ENCODE measurements at regions not wholly inside any gene's neighbourhood (a gene's known extent, or its start where the extent isn't known, plus 50 kb on each side); places are given as distances from the start of the nearest gene placed in this dataset.

DNA sequence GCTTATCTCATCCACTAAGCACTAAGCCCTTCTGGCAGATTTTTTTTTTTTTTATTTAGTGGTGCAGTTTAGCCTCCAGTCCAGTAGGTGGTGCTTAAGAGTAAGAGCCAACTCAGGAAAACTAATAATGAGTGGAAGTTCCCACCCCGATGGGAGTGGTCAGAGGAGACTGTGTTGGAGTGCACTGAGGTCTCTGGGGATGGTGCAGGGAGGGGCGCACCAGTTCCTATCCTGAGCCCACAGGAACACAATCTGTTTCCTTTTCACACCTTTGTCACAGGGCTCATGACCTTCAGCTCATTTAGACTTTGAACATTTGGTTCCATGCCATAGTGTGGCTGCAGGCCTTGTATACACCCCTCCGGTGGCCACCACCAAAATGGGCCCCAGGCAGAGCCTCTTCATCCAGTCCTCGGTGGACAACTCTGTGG is 367.4 kb downstream of the SPRY2 start:
- Mint-ChIP-seq H3K9me3 (ENCODE audit: low read depth) (peaks cover 46% of the 10 kb centered on the region), H3K4me3 (ENCODE audit: unreplicated experiment) (no peak overlapping the region)

DNA sequence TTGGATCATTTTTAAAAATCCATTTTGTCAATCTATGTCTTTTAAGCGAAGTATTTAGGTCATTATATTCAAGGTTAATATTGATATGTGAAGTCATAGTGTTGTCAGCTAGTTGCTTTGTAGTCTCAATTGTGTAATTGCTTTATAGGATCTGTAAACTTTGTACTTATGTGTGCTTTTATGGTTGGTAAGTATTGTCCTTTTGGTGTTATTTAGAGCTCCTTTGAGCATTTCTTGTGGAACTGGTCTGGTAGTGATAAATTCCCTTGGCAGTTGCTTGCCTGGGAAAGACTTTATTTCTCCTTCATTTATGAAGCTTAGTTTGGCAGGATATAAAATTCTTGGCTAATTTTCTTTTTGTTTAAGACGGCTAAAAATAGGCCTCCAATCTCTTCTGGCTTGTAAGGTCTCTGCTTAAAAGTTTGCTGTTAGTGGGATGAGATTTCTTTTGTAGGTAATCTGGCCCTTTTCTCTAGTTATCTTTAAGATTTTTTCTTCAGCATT is 368.8 kb downstream of the SPRY2 start:
- Mint-ChIP-seq H3K4me1 (ENCODE audit: low read depth) (no peaks in the 10 kb centered on the region), H3K4me3 (ENCODE audit: unreplicated experiment) (no peak overlapping the region), H3K36me3 (ENCODE audit: low read depth) (peaks cover 7% of the 10 kb centered on the region), H3K27me3 (ENCODE audit: low read depth) (no peaks in the 10 kb centered on the region), H3K9me3 (ENCODE audit: low read depth) (peaks cover 31% of the 10 kb centered on the region), H3K27ac (ENCODE audit: unreplicated experiment) (no peak overlapping the region)
- DNase-seq (ENCODE audit: low spot score), result no peak
- TF ChIP-seq, protein P1, sequence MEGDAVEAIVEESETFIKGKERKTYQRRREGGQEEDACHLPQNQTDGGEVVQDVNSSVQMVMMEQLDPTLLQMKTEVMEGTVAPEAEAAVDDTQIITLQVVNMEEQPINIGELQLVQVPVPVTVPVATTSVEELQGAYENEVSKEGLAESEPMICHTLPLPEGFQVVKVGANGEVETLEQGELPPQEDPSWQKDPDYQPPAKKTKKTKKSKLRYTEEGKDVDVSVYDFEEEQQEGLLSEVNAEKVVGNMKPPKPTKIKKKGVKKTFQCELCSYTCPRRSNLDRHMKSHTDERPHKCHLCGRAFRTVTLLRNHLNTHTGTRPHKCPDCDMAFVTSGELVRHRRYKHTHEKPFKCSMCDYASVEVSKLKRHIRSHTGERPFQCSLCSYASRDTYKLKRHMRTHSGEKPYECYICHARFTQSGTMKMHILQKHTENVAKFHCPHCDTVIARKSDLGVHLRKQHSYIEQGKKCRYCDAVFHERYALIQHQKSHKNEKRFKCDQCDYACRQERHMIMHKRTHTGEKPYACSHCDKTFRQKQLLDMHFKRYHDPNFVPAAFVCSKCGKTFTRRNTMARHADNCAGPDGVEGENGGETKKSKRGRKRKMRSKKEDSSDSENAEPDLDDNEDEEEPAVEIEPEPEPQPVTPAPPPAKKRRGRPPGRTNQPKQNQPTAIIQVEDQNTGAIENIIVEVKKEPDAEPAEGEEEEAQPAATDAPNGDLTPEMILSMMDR (IDR thresholded peaks at IDR 0.05), result no peak

More for the DNA sequence above, 367.4 kb downstream of the SPRY2 start:
- peaks cover 10% of the 10 kb centered on the region for H3K36me3 Mint-ChIP-seq (ENCODE audit: low read depth)
- no peak for DNase-seq (ENCODE audit: low spot score)
- no peaks in the 10 kb centered on the region for H3K27me3 Mint-ChIP-seq (ENCODE audit: low read depth)
- TF ChIP-seq, protein P1 (IDR thresholded peaks at IDR 0.05), result peak; percentile 74
- H3K4me1 Mint-ChIP-seq (ENCODE audit: low read depth), result no peaks in the 10 kb centered on the region
- no peak overlapping the region for H3K27ac Mint-ChIP-seq (ENCODE audit: unreplicated experiment)

DNA sequence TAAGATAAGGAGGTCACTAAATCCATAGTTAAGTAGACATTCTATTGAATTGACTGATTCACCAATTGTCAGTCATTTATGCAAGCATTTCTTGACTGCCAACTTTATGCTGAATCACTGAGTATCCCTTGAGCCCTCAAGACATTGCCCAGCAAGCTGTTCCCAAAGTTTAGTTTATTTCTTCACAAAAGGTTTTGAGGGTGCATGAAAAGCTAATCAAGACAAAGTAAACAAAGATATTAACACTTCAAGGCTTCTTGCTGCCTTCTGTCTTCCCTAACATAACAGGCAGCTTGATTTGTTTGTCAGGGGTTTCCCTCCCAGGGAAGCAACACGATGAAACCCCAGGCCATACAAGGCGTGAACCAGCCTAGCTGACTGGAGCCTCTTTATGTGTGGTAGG is 374.4 kb downstream of the SPRY2 start:
- Mint-ChIP-seq H3K4me3 (ENCODE audit: unreplicated experiment) (no peak overlapping the region), H3K4me1 (ENCODE audit: low read depth) (no peaks in the 10 kb centered on the region), H3K27me3 (ENCODE audit: low read depth) (no peaks in the 10 kb centered on the region), H3K27ac (ENCODE audit: unreplicated experiment) (no peak overlapping the region), H3K36me3 (ENCODE audit: low read depth) (peaks cover 2% of the 10 kb centered on the region), H3K9me3 (ENCODE audit: low read depth) (peaks cover 10% of the 10 kb centered on the region)
- DNase-seq (ENCODE audit: low spot score), result no peak
- TF ChIP-seq, protein P1 (IDR thresholded peaks at IDR 0.05), result no peak

DNA sequence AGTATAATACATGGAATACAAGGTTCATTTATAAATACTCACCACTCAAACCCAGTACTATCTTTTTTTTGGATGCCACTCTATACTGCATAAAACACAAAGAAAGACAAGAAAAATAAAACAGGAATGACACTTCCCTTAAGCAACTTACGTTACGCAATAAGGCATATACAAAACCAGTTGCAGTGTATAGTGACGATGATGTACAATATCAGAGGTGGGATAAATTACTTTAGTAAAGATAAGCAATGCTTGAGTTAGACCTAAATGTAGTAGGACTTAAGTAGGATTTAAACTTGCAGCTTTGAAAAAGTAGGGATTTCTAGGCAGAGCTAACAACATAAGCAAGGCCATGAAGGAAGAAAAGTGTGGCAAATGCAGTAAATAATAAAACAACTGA is 374.9 kb downstream of the SPRY2 start:
- TF ChIP-seq, protein P1 (IDR thresholded peaks at IDR 0.05), result no peak
- Mint-ChIP-seq H3K36me3 (ENCODE audit: low read depth) (peaks cover 2% of the 10 kb centered on the region), H3K27ac (ENCODE audit: unreplicated experiment) (no peak overlapping the region), H3K4me3 (ENCODE audit: unreplicated experiment) (no peak overlapping the region), H3K9me3 (ENCODE audit: low read depth) (peaks cover 6% of the 10 kb centered on the region), H3K27me3 (ENCODE audit: low read depth) (no peaks in the 10 kb centered on the region), H3K4me1 (ENCODE audit: low read depth) (no peaks in the 10 kb centered on the region)
- no peak for DNase-seq (ENCODE audit: low spot score)

DNA sequence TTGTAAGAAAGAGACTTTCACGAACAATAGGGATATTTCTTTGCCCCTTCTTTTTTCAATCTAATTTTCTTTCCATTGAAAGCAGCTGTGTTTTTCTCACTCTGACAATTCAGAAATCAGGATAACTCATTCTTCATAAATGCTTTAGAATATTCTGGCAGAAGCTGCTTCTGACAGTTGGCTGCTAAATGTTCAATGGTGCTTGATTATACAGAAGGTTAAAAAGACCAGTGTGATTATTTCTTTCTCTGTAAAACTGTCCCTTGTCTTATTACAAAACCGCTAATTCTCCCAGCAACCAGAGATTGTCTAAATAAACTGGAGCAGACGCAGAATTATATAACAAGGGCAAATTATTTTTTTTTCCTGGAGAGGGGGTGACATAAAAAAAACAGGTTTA is 394.4 kb downstream of the SPRY2 start:
- Mint-ChIP-seq H3K4me1 (ENCODE audit: low read depth) (no peaks in the 10 kb centered on the region), H3K27ac (ENCODE audit: unreplicated experiment) (no peak overlapping the region), H3K4me3 (ENCODE audit: unreplicated experiment) (no peak overlapping the region), H3K27me3 (ENCODE audit: low read depth) (no peaks in the 10 kb centered on the region), H3K9me3 (ENCODE audit: low read depth) (peaks cover 5% of the 10 kb centered on the region), H3K36me3 (ENCODE audit: low read depth) (no peaks in the 10 kb centered on the region)
- no peak for DNase-seq (ENCODE audit: low spot score)
- TF ChIP-seq, protein P1 (IDR thresholded peaks at IDR 0.05), result no peak
